HG02870 (cell line): ENCODE measurements at regions not wholly inside any gene's neighbourhood (a gene's known extent, or its start where the extent isn't known, plus 50 kb on each side); places are given as distances from the start of the nearest gene placed in this dataset.

ENCODE experiments used
- ATAC-seq: cut with Tn5 transposase; IDR thresholded peaks from one replicate; pipeline ENCODE4 v1.9.1; 2021; ENCODE audit warnings: mild to moderate bottlenecking, moderate library complexity; ENCODE audit not compliant: unreplicated experiment

DNA sequence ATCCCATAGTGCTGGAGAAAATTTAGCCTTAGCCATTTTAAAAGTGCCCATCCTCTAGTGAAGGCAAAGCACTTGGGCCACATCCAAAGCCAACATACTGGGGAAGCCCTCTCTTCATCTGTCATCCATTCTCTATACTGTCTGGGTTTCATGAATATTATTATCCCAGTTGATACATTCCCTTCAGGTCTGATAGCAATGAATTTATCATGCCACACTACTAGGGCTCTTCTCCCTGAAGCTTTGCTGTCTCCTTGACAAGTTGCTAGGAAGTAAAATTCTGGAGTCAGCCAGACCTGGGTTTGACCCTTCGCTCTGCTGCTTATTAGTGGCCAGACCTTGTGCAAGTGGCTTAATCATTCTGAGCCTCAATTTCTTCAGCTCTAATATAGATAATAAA lies 1041.4 kb upstream of the ADGRL2 start:
- ATAC-seq = no peak

- no peak for ATAC-seq
These were observed 1044.8 kb upstream of the ADGRL2 start for GRCh38 chr1:80755944-80756343.

DNA sequence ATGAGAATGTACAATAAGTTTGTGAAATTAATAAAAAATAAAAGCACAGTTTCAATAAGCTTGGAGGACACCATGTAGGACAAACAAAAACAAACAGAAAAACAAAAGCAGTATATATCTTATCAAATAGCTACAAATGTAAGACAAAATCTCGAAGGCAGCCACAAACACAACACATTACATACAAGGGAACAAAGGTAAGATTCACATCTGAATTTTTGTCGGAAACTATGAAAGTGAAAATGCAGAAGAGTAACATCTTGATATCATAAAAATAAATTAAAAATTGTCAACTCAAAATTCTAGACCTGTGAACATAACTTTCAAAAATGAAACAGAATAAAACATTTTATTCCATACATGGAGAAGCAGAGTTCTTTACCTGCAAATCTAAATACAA lies 1049.5 kb upstream of the ADGRL2 start:
- ATAC-seq = no peak

GRCh38 chr1:80731241-80731894 lies 1069.4 kb upstream of the ADGRL2 start:
- ATAC-seq = no peak

GRCh38 chr1:80722611-80723010 lies 1078.1 kb upstream of the ADGRL2 start:
- ATAC-seq = no peak

DNA sequence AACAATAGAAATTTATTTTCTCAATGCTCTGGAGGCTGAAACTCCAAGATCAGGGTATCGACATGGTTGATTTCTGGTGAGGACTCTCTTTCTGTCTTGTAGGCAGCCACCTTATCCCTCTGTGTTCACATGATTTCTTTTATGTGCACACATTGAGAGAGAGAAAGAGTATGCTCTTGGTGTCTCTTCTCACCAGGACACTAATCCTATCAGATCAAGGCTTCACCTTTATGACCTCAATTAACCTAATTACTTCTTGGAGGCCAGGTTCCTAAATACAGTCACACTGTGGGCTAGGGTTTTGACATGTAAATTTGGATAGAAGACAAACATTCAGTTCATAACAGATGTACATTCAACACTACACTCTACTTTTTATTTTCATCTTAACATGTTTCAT lies 1094.2 kb upstream of the ADGRL2 start:
- no peak for ATAC-seq

DNA sequence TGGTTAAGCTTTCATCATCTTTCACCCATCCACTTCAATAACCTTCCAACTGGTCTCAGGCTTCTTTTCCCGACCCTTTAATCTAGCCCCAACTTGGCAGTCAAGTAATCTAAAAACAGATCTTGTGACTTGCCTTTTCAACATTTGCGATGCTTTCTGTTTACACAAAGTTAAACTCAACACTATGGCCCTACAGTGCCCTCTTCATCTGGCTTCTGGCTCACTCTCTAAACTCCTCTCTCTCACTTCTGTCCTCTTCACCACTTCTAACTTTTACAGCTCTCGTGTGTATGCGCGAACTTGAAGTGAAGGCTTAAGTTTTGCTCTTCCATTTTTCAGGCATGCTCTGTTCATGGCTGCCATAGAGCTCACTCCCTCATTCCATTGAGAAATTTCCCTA lies 1122.3 kb upstream of the ADGRL2 start:
- no peak for ATAC-seq

DNA sequence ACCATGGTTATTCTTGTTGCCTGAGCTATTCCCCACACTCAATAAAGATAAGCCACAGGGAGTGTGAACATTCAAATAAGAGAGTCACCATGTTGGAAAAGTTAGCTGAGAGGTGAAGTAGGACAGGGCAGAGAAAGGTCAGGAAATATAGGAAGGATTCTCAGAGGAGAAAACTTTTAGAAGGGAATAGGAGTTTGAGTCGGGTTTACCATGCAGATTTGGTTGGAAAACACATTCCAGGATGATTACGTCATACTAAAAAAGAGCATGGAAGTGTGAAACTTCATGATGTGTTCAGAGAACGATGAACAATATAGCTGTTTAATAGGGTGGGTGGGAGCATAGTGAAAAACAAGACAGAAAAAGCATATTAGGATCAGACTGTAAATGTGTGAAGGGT lies 1125.3 kb upstream of the ADGRL2 start:
- ATAC-seq = no peak

DNA sequence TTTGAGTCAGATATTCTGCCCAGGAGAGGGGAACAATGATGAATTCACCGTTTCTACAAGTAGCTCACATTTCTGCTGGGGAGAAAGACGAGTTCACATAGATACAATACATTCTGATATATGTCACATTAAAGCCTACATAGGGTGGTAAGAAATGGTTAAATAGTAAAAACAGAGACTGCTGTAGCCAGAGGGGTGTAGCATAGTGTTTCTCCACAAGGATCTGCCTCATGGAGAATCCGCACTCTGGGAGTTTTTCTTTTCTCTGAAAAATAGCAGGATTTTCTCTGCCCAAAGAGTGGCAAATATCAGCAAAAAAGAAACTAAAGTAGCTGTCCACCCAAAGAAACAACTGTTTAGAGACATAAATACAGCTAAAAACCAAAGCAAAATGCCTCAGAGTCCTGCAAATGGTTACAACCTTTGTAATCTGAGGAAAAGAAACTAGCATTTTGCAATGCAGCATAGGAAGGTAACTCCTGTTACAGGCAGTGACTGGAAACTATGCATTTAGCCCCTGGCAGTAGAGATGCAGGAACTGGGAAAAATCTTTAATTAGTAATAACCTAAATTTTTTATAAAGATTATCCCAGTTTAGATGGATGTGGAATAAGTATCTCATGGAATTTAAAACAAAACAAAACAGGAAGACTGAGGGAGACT lies 1126.7 kb upstream of the ADGRL2 start:
- ATAC-seq = no peak

DNA sequence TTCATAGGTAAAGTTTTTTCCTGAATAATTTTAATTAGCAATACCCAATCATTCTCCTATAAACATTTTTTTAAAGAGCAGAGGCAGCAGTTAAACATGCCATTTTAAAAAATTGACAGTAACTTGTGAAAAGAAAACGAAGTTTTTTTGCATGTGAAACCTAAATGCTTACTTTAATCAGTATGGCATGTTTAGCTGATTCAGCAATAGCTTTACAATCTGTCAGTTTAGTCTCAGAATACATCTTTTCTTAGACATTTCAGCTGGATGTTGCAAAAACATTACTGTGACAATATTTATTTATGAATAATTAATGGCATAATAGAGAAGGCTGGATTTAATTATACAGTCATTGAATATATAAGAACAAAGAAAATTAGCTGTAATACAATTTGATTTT lies 1132.4 kb upstream of the ADGRL2 start:
- no peak for ATAC-seq

DNA sequence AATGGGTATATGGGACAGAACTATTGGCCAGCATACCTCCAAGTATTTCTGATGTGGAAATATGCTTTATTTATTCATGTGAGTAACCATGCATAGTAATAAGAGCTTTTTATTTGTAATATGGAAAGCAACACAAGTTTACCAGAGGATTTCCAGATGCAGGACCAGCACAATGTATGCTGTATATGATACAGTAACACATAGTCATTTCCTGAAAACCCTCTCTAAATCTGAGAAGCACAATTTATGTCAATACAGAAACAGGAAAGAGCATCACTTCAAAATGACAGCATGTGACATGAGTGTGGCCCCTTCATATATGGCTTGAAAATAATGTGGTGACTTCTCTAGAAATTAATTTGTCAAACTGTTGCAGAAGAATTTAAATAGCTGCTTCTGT lies 1134.7 kb upstream of the ADGRL2 start:
- no peak for ATAC-seq

DNA sequence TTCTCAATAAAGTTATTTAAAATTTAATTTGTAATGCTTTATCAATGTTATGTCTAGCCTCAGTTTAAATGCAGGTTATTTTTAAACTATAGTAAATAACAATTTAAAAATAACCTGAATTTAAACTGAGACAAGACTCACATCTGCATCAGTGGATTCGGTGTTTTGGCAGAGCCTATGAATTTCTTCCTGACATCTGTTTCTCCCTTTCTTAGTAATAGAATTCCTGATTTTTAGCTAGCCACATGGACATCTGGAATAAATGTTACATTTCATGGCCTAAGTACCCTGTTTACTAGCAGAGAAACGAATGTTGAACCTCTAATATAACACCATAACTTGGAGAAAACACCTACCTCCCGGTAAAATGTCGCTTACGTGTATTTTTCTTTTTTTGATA lies 1141.6 kb upstream of the ADGRL2 start:
- ATAC-seq = no peak

- ATAC-seq = no peak
These were observed 1143.0 kb upstream of the ADGRL2 start for GRCh38 chr1:80657707-80658106.

GRCh38 chr1:80657044-80657643 lies 1143.6 kb upstream of the ADGRL2 start:
- no peak for ATAC-seq

- ATAC-seq = no peak
These were observed 1144.1 kb upstream of the ADGRL2 start for GRCh38 chr1:80656641-80657040.

- ATAC-seq = no peak
These were observed 1144.6 kb upstream of the ADGRL2 start for GRCh38 chr1:80656014-80656636.

DNA sequence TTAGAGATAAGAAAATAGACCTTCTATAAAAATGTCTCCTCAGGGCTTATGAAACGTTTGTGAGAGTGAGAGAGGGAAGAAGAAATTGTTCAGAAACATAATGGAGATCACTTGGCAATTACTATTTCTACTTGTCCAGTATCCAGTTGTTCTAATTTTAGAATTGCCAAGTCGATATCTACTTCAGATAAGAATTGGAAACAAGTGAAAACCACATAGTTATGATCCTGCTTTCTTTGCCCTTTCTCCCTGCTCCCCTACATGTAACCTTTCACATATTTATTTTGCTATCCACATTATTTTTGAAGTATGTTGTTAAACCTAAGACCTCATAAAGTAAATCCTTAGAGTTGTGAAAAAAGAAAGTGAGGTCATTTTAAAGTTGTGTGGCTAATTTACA lies 1154.7 kb upstream of the ADGRL2 start:
- ATAC-seq = no peak

- ATAC-seq = no peak
These were observed 1155.1 kb upstream of the ADGRL2 start for GRCh38 chr1:80645621-80646020.

- no peak for ATAC-seq
These were observed 1159.8 kb upstream of the ADGRL2 start for GRCh38 chr1:80640978-80641377.

GRCh38 chr1:80639777-80640533 lies 1160.8 kb upstream of the ADGRL2 start:
- ATAC-seq = peak; percentile 91

- ATAC-seq = no peak
These were observed 1166.6 kb upstream of the ADGRL2 start for GRCh38 chr1:80633947-80634706.
